ENCODE measurements at regions not wholly inside any gene's neighbourhood (a gene's known extent, or its start where the extent isn't known, plus 50 kb on each side); places are given as distances from the start of the nearest gene placed in this dataset.

DNA sequence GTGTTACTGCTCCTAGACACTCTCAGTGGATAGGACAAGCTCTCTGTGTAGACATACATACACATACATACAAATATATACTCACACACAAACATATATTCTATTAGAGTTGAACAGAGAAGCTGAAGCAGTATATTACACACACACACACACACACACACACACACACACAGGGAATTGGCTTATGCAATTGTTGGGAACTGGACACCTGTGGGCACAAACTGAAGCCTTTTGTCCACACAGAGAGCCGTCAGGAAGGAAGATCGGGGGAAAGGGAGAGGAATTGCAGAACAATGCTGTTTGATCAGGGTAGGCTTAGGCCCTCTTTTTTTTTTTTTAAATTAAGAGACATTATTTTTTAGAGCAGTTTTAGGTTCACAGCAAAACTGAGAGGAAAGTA lies 180.7 kb upstream of the DDHD1 start:
- 89% methylated on average over 2 of the region's 2 CpGs; no CpG with 5 or more reads in 1 of the 2 experiments for WGBS, 2 experiments (ENCODE audit: extremely low coverage in 1 of 2, insufficient coverage in 1 of 2, insufficient read length in 1 of 2, insufficient replicate concordance in 2 of 2, low coverage in 1 of 2, low lambda C conversion rate in 2 of 2, missing lambda C conversion rate in 1 of 2)
- Histone ChIP-seq H4K91ac (replicated peaks; ENCODE audit: insufficient read length, low read length) (no peak overlapping the region), H4K20me1 (replicated peaks in 1 of 2; ENCODE audit: control insufficient read depth in 1 of 2, insufficient read depth in 2 of 2, low read length in 2 of 2) (no peaks in the 10 kb centered on the region), H3K23me2 (ENCODE audit: low read depth, low read length) (no peaks in the 10 kb centered on the region), H3K14ac (ENCODE audit: insufficient read length) (no peak overlapping the region), H2AFZ (ENCODE audit: low read length) (no peak overlapping the region), H3K79me1 (ENCODE audit: low read depth, low read length) (no peaks in the 10 kb centered on the region), H3K4me1 (replicated peaks in 1 of 4; ENCODE audit: control insufficient read depth in 3 of 4, insufficient read depth in 4 of 4, low read length in 3 of 4) (no peaks in the 10 kb centered on the region), H3K9me3 (ENCODE audit: insufficient read depth in 2 of 2, low read depth in 1 of 2, low read length in 1 of 2) (no peaks in the 10 kb centered on the region), H3K4me2 (ENCODE audit: insufficient read depth in 1 of 2, low read depth in 2 of 2, low read length in 2 of 2) (no peak overlapping the region), H3K4ac (replicated peaks; ENCODE audit: insufficient read length, low read depth, low read length) (no peak overlapping the region), H3K56ac (replicated peaks; ENCODE audit: insufficient read length, low read depth, low read length) (no peak overlapping the region), H2AK5ac (ENCODE audit: low read depth, low read length) (no peak overlapping the region), H3K27me3 (replicated peaks in 1 of 4; ENCODE audit: control insufficient read depth in 3 of 4, extremely low read depth in 1 of 4, insufficient read depth in 3 of 4, low read length in 3 of 4) (no peaks in the 10 kb centered on the region), H3K9ac (replicated peaks in 1 of 4; ENCODE audit: extremely low read depth in 1 of 4, low read depth in 3 of 4, low read length in 3 of 4) (no peak overlapping the region), H3K36me3 (ENCODE audit: control insufficient read depth in 2 of 4, insufficient read depth in 4 of 4, low read length in 3 of 4) (no peaks in the 10 kb centered on the region), H3K27ac (ENCODE audit: low read depth, low read length) (no peak overlapping the region), H2BK12ac (ENCODE audit: low read depth, low read length) (no peak overlapping the region), H3K79me2 (ENCODE audit: control insufficient read depth in 1 of 2, insufficient read depth in 2 of 2, low read length in 2 of 2) (no peaks in the 10 kb centered on the region), H4K5ac (ENCODE audit: insufficient read length, low read depth, low read length) (no peak overlapping the region), H4K8ac (ENCODE audit: extremely low read depth, insufficient read depth, low read length) (no peak overlapping the region), H3K4me3 (ENCODE audit: extremely low read depth in 1 of 4, insufficient read depth in 2 of 4, low read depth in 3 of 4, low read length in 4 of 4) (no peak overlapping the region), H2BK15ac (ENCODE audit: low read length) (no peak overlapping the region), H2BK20ac (ENCODE audit: low read length) (no peak overlapping the region), H2BK120ac (replicated peaks; ENCODE audit: low read depth, low read length) (no peak overlapping the region), H3K23ac (ENCODE audit: insufficient read length) (no peak overlapping the region), H2BK5ac (ENCODE audit: low read depth, low read length) (no peak overlapping the region), H3K18ac (ENCODE audit: extremely low read depth, low read length) (no peak overlapping the region)
- FAIRE-seq: no peak
- no peak for DNase-seq (ENCODE audit: low read depth in 1 of 2, low spot score in 2 of 2)
- ChIA-PET CTCF (ENCODE audit: partially characterized antibody) (interaction anchor here (1.0 kb wide), 1 partner anchor 266 kb away, joined by 3 read pairs; no protein-coding TSS in a partner anchor), POLR2A (ENCODE audit: partially characterized antibody) (no interaction called here)
- TF ChIP-seq RAD21 (IDR thresholded peaks at IDR 0.05 in 1 of 2, conservative IDR thresholded peaks at IDR 0.05 in 1 of 2; ENCODE audit: low read depth in 2 of 2, low read length in 2 of 2) (no peak), GTF2F1 (IDR thresholded peaks at IDR 0.05; ENCODE audit: borderline replicate concordance, low read depth, low read length) (no peak), CEBPB (IDR thresholded peaks at IDR 0.05; ENCODE audit: low read depth, low read length) (no peak), CBX8 (IDR thresholded peaks at IDR 0.05; ENCODE audit: borderline replicate concordance, low read depth, low read length) (no peak), EZH2 (IDR thresholded peaks at IDR 0.05; ENCODE audit: low read depth, low read length, severe bottlenecking) (no peak)

All from H1 (cell line).